Endothelial cell of umbilical vein (primary cell): ENCODE measurements at regions not wholly inside any gene's neighbourhood (a gene's known extent, or its start where the extent isn't known, plus 50 kb on each side); places are given as distances from the start of the nearest gene placed in this dataset.

Experiments used
- CTCF ChIP-seq, 2 donors: IDR thresholded peaks; 1 replicate in 1 of 2; 2 replicates in 1 of 2; pipeline ENCODE4 v1.5.1; 2011; ENCODE audit warnings: low read length in 2 of 2, mild to moderate bottlenecking in 2 of 2, moderate library complexity in 2 of 2, control low read depth in 1 of 2, inconsistent platforms in 1 of 2, low read depth in 1 of 2; ENCODE audit not compliant: insufficient read depth in 1 of 2; ENCODE audit errors: extremely low read depth in 1 of 2
- EZH2 ChIP-seq: IDR thresholded peaks from 2 replicates; pipeline ENCODE4 v1.6.1; 2012; ENCODE audit warnings: borderline replicate concordance, low read depth, mild to moderate bottlenecking, moderate library complexity, low read length, inconsistent platforms; ENCODE audit not compliant: severe bottlenecking
- POLR2A ChIP-seq: IDR thresholded peaks from 2 replicates; pipeline ENCODE4 v1.6.1; 2012; ENCODE audit warnings: low read depth, mild to moderate bottlenecking, control low read depth, low read length
- POLR2AphosphoS5 ChIP-seq: IDR thresholded peaks from 2 replicates; pipeline ENCODE4 v1.6.1; 2012; ENCODE audit warnings: low read depth, mild to moderate bottlenecking, control low read depth, low read length, moderate library complexity; ENCODE audit not compliant: insufficient read depth

DNA sequence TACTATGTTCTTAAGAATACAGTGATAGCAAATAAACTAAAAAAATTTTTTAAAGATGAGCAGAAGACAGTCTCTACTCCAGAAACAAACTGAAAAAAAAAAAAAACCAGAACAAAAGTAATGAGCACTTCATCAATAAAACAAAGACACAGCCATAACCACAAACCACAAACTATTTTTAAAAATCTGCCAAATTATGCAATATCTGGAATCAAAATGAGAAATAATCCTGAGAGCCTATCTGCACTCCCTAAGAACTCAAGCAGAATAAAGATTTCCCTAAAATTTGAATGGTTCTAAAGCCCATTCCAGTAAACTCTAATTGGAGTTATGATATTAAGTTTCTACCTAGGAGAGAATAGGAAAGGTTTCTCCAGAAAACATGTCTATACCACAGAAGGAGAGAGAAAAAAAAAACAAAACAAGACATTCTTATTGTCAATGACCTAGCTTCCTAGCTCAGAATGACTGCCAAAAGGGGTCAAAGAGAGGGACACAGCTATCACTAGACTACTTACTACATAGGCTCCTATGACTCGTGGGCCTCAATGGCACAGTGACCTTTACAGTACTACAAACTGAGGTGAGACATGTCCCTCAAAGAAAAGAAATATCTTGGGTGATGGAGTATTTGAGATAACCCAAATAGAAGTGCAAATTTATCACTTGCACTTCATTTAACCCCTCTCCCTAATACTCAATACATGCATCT lies 262.8 kb downstream of the ZEB2 start:
- no peak for TF ChIP-seq CTCF (IDR thresholded peaks at IDR 0.05; ENCODE audit: extremely low read depth in 1 of 2, insufficient read depth in 1 of 2, low read depth in 1 of 2, low read length in 2 of 2)
- no peak for TF ChIP-seq POLR2AphosphoS5
- no peak for TF ChIP-seq POLR2A
- TF ChIP-seq EZH2: no peak
